Osteoblast (primary cell): ENCODE measurements at regions not wholly inside any gene's neighbourhood (a gene's known extent, or its start where the extent isn't known, plus 50 kb on each side); places are given as distances from the start of the nearest gene placed in this dataset. TPM values are rescaled to one million over a fixed set of nuclear protein-coding genes. Genes with fewer than 3 reads are reported as not detected.

Experiments
- DNase-seq: peaks from one replicate; pipeline ENCODE4 v3.0.0; 2011; ENCODE audit warnings: low spot score, mixed read lengths; ENCODE audit not compliant: insufficient read length; ENCODE audit errors: missing footprints
- H2AFZ ChIP-seq: 2 replicates; pipeline ENCODE4 v1.6.0; 2011; ENCODE audit warnings: mild to moderate bottlenecking, low read length
- H3K27ac ChIP-seq: 2 replicates; pipeline ENCODE4 v1.5.1; 2011; ENCODE audit warnings: mild to moderate bottlenecking, low read depth, low read length, moderate library complexity
- H3K27me3 ChIP-seq: 2 replicates; pipeline ENCODE4 v1.6.0; 2012; ENCODE audit warnings: mild to moderate bottlenecking, control low read depth, inconsistent platforms, low read length, moderate library complexity; ENCODE audit not compliant: insufficient read depth
- H3K36me3 ChIP-seq: 2 replicates; pipeline ENCODE4 v1.5.1; 2011; ENCODE audit warnings: mild to moderate bottlenecking, low read length, control low read depth, moderate library complexity; ENCODE audit not compliant: insufficient read depth
- H3K4me1 ChIP-seq: 2 replicates; pipeline ENCODE4 v1.5.1; 2011; ENCODE audit warnings: mild to moderate bottlenecking, low read length, control low read depth, moderate library complexity; ENCODE audit not compliant: insufficient read depth
- H3K4me2 ChIP-seq: 2 replicates; pipeline ENCODE4 v1.6.0; 2011; ENCODE audit warnings: mild to moderate bottlenecking, low read length; ENCODE audit not compliant: insufficient read depth
- H3K4me3 ChIP-seq: fragments of 200-600 bp; sonication (generic); 3 replicates; pipeline ENCODE4 v1.5.1; 2012; ENCODE audit warnings: mild to moderate bottlenecking, low read length, inconsistent platforms; ENCODE audit not compliant: insufficient read depth
- H3K79me2 ChIP-seq: 2 replicates; pipeline ENCODE4 v1.6.0; 2012; ENCODE audit warnings: mild to moderate bottlenecking, low read length, control low read depth, inconsistent platforms; ENCODE audit not compliant: insufficient read depth
- H3K9me3 ChIP-seq: 2 replicates; pipeline ENCODE4 v1.5.1; 2011; ENCODE audit warnings: low read depth, low read length, control low read depth
- H4K20me1 ChIP-seq: 2 replicates; pipeline ENCODE4 v1.6.0; 2012; ENCODE audit warnings: mild to moderate bottlenecking, low read length, control low read depth; ENCODE audit not compliant: insufficient read depth
- CTCF ChIP-seq: IDR thresholded peaks from 2 replicates; pipeline ENCODE4 v1.5.1; 2011; ENCODE audit warnings: mild to moderate bottlenecking, low read depth, low read length, moderate library complexity; ENCODE audit errors: extremely low read depth
- small RNA-seq: library from RNA; depleted of rRNA; stranded (forward); fragments of <200 nt; gene quantifications from one replicate; pipeline ENCODE3, GENCODE V24; 2012

- no peaks in the 10 kb centered on the region for H3K4me1 ChIP-seq
- TF ChIP-seq CTCF, result no peak
- H3K4me3 ChIP-seq, result no peak overlapping the region
- no peaks in the 10 kb centered on the region for H4K20me1 ChIP-seq
- H3K4me2 ChIP-seq, result no peak overlapping the region
- no peak overlapping the region for H3K27ac ChIP-seq
- H3K27me3 ChIP-seq, result no peaks in the 10 kb centered on the region
- no peaks in the 10 kb centered on the region for H3K79me2 ChIP-seq
- H2AFZ ChIP-seq, result no peak overlapping the region
- H3K36me3 ChIP-seq, result no peaks in the 10 kb centered on the region
- no peaks in the 10 kb centered on the region for H3K9me3 ChIP-seq
- no peak for DNase-seq
Observed at GRCh38 chr1:228684607-228685006, 50.7 kb upstream of the RHOU start.

- no peaks in the 10 kb centered on the region for H3K79me2 ChIP-seq
Observed at GRCh38 chr1:228685081-228685660, 50.1 kb upstream of the RHOU start.

More at GRCh38 chr1:228685081-228685660, 50.1 kb upstream of the RHOU start:
- no peaks in the 10 kb centered on the region for H3K27me3 ChIP-seq
- no peak for DNase-seq
- H3K9me3 ChIP-seq, result no peaks in the 10 kb centered on the region
- no peak for TF ChIP-seq CTCF
- H3K4me3 ChIP-seq, result no peak overlapping the region
- no peaks in the 10 kb centered on the region for H3K4me1 ChIP-seq
- H3K4me2 ChIP-seq, result no peak overlapping the region
- H3K36me3 ChIP-seq, result no peaks in the 10 kb centered on the region
- no peaks in the 10 kb centered on the region for H4K20me1 ChIP-seq
- no peak overlapping the region for H2AFZ ChIP-seq
- no peak overlapping the region for H3K27ac ChIP-seq

Small RNA genes lying in the stretch of these regions (small RNA-seq; reads per million reads assigned to genes)
- gene RF00432 (not detected), gene RNA5S10 (not detected), gene RNA5S11 (not detected), gene RNA5S12 (not detected), gene RNA5S13 (not detected), gene RNA5S14 (not detected), gene RNA5S15 (not detected), gene RNA5S16 (not detected), gene RNA5S17 (not detected), gene RNA5S2 (not detected), gene RNA5S3 (not detected), gene RNA5S4 (not detected), gene RNA5S5 (not detected), gene RNA5S6 (not detected), gene RNA5S7 (not detected), gene RNA5S8 (not detected), gene RNA5S9 (not detected), gene RNA5SP18 (not detected)
